AG08396 (cell line): ENCODE measurements at regions not wholly inside any gene's neighbourhood (a gene's known extent, or its start where the extent isn't known, plus 50 kb on each side); places are given as distances from the start of the nearest gene placed in this dataset.
A peak's percentile ranks its signal among the peaks of the same experiment; 100 is the strongest.
"Not testable (repeated sequence)": the region's sequence is repeated elsewhere in the genome, so short reads cannot be mapped to it uniquely, and the experiment has no call there.

Experiments used
- DNase-seq: peaks from one replicate; pipeline ENCODE4 v3.0.0; 2012; ENCODE audit warnings: low spot score, mixed read lengths

- DNase-seq: no peak
These were observed 306.4 kb upstream of the ZNF507 start for GRCh38 chr19:32038961-32039360.

- no peak for DNase-seq
These were observed 306.0 kb upstream of the ZNF507 start for GRCh38 chr19:32039440-32039839.

DNA sequence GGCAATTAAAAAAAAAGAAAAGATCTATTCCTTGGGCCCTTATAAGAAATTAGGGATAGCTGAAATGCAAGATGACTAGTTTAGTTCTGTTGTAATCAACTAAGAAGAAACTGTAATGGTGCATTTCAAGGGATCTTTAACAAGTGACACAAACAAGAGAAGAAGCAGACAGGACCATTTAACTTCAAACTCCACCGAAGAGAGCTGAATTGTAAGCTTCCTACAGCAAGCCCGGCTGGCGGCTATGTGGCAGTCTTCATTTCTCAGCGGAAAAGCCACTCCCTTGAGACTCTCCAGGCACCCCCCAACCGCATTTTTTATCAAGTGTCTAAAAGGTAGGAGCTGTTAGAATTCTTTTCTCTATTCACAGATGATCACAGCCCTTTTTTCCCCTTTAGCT is 305.2 kb upstream of the ZNF507 start:
- DNase-seq: no peak

- peak; percentile 54 for DNase-seq
These were observed 303.6 kb upstream of the ZNF507 start for GRCh38 chr19:32041681-32042292.

DNA sequence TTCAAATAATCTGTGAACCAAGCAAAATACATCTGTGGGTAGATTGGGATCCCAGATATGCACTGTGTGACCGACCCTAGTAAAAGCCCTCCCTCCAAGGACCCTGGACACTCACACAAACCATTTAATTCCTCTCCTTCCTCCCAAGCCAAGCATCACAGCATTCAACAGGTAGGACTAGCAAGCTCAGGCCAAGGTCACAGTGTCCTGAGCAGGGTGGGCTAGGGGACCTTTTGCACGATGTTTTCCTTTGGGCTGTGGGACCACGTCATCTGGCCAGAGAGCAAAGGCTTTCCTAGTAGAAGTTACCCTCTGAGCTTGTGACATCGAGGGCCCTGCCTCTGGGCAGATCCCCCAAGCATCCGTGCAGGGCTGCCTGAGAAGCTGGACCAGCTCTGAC is 297.6 kb upstream of the ZNF507 start:
- no peak for DNase-seq

DNA sequence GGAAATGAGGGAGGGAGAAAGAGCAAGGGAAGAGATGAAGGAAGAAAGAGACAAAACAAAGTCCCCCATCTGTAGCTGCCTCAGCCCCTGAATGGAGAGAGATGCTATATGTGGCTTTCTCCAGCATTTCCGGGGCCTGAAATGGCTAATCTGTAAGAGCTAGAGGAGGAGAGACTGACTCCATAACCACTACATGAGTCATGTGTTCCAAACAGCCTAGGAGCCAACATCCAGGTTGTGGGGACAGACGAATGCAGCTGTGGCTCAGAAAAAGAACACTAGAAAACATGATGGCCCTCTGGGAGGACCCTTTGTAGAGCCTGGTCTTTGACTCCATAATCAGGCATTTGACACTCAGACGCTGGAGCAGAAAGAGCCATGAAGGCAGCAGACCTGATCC is 292.0 kb upstream of the ZNF507 start:
- no peak for DNase-seq

DNA sequence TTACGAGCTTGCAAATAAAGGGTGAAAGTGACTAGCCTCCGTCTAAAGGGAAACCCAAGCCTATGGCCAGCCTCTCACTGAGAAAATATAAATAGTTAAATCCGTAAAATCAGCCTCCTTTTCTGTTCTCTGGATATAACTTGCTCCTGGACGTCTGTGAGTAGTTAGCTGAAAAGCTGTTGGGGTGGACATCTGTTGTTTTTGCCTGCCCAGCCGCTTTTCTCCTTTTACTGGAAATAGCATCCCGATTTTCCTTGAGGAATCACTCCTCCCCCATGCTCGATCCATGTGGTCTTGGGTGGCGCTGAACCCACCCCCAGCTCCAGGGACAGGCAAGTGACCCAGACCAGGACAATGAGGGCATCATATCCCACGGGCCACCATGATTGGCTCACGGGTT is 291.5 kb upstream of the ZNF507 start:
- no peak for DNase-seq

DNA sequence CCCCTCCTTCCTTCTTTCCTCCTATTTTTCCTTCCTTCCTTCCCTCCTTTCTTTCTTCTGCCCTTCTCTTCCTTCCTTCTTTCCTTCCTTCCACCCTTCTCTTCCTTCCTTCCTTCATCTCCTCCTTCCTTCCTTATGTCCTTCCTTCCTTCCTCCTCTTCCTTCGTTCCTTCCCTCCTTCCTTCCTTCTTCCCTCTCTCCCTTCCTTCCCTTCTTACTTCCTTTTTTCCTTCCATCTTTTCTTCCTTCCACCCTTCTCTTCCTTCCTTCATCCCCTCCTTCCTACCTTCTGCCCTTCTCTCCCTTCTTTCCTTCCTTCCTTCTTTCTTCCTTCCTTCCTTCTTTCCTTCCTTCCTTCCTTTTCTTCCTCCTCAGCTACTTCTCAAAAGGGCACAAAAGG is 287.3 kb upstream of the ZNF507 start:
- no peak for DNase-seq

DNA sequence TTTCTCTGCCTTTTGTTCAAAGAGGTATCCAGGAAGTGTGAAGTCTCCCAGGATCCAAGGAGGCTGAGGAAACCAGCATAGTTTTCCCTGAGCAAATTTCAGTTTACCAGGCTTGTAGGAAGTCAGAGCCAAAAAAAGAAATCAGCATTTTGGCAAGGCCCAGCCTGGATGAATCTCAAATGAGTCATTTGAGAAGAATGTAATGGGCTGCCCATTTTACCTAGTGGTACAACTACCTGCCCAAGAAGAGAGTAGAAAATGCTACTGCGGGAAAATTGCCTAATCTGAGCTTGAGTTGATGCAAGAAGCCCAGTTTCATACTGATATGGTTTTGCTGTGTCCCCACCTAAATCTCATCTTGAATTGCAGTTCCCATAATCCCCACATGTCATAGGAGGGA is 284.1 kb upstream of the ZNF507 start:
- no peak for DNase-seq

- no peak for DNase-seq
These were observed 281.8 kb upstream of the ZNF507 start for GRCh38 chr19:32063601-32064000.

GRCh38 chr19:32066056-32066455 is 279.4 kb upstream of the ZNF507 start:
- DNase-seq: no peak

DNA sequence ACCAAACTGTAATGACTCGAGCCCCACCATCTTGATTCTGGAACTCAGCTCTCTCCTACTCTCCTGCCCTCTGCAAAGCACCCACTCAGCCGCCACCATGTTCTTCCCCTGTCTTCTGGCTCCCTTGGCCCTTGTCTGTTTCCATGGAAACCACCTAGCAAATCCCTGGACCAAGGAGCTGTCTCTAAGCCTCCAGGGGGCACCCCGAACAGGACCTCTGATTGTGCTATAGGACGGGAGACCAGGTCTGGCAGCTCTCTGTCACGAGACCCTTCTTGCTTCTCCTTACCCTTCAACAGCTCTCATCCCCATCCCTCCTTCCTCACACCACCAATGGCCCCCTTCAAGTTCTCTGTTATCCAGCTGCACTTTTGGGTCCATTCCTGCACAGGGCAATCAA is 277.7 kb upstream of the ZNF507 start:
- no peak for DNase-seq

DNA sequence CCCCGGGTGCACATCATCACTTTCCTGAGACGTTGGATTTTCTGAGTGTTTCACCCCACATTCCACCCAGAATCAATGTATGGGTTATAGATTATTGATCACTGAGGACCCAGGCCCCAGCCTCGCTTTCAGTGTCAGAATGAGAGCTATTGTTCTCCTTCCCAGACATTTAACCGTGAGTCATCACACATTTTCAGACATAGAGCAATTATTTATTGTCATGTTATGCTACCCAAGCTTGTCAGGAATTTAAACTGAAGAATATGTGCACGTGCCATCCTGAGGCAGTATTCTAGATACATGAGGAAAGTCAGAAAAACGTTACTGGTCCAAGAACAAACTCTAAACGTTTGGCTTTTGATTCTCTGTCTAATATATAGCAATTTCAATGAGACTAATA is 276.6 kb upstream of the ZNF507 start:
- no peak for DNase-seq

DNA sequence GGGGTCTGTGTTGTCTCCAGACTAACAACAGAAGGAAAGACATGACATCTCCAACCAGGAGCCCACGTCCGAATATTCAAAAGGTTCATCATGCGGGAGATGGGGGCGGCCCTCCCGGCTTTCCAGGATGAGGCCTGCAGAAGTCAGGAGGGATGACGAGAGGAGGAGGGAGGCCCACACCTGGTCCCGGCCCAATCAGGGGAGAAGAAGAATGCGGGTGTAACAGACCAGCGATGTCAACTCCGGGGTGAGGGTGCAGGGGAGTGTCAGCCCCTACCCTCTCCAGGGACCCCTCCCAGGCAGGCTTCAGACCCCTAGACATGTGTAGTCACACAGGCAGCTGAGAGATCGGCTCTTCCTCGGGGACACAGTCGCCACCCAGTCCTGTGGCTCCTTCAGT is 275.3 kb upstream of the ZNF507 start:
- no peak for DNase-seq

GRCh38 chr19:32082028-32082427 is 263.4 kb upstream of the ZNF507 start:
- no peak for DNase-seq

DNA sequence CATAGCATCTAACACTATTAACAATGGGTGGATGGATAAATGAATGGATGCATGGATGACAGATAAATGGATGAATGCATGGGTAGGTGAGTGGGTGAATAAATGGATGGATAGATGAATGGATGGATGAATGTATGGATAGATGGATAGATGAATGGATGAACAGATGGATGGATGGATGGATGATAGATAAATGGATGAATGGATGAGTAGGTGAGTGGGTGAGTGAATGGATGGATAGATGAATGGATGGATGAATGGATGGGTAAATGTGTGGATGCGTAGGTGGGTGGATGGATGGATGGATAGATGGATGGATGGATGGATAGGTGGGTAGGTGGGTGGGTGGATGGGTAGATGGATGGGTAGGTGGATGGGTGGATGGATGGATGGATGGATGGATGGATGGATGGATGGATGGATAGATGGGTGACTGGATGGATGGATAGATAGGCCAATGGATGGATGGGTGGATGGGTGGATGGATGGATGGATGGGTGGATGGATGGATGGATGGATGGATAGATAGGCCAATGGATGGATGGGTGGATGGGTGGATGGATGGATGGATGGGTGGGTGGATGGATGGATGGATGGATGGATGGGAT is 260.6 kb upstream of the ZNF507 start:
- DNase-seq: not testable (repeated sequence)

- no peak for DNase-seq
These were observed 254.2 kb upstream of the ZNF507 start for GRCh38 chr19:32091241-32091640.

- no peak for DNase-seq
These were observed 248.4 kb upstream of the ZNF507 start for GRCh38 chr19:32097011-32097410.

- DNase-seq: no peak
These were observed 247.8 kb upstream of the ZNF507 start for GRCh38 chr19:32097620-32098019.

DNA sequence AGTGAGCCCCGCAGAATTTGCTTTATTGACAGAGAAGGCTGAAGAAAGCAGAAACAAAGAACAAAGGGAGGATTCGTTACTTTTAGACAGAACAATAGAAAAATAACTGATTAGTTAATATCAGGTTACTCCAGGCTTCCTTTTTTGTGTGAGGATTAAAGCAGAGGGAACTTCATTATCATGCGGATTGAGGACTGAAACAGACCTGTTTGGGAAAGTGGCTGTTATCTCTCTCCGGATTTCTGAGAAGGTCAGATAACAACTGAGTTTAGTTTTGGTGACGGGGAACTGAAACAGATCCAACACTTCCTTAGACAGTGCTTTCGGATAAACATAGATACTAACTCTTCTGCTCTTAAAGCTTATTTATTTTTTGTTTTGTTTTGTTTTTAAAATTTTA is 246.4 kb upstream of the ZNF507 start:
- no peak for DNase-seq

DNA sequence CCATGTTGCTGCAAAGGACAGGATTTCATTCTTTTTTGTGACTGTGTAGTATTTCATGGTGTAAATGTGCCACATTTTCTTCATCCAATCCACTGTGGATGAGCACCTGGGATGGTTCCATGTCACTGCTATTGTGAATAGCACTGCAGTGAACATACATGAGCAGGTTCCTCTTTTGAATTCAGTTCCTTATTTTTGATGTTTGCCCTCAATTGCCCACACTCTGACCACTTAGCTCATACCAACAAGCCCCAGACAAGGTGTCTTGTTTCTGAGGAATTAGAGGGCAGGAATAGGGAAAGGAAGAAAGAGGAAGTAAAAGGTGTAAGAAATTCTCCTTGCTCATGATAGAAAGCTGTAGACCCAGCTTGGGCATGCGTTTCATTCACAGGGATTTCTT is 244.2 kb upstream of the ZNF507 start:
- no peak for DNase-seq

DNA sequence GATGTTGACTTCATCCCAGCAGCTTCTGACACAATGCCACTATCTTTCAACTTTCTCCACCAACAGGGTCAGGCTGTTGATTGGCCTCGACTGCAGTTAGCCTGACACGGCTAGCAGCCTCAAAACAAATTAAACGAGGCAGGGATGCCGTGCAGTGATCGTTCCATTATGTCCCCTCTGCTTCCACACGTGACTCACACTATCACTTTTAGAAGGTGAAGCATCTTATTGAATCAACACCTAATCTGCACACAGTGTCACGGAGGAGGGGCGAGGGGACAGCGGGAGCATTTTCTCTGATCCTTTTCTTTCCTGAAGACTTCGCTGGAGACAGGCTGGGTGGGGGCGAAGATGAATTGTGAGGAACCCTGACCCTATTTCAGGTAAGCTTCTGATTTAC is 241.9 kb upstream of the ZNF507 start:
- DNase-seq: no peak

DNA sequence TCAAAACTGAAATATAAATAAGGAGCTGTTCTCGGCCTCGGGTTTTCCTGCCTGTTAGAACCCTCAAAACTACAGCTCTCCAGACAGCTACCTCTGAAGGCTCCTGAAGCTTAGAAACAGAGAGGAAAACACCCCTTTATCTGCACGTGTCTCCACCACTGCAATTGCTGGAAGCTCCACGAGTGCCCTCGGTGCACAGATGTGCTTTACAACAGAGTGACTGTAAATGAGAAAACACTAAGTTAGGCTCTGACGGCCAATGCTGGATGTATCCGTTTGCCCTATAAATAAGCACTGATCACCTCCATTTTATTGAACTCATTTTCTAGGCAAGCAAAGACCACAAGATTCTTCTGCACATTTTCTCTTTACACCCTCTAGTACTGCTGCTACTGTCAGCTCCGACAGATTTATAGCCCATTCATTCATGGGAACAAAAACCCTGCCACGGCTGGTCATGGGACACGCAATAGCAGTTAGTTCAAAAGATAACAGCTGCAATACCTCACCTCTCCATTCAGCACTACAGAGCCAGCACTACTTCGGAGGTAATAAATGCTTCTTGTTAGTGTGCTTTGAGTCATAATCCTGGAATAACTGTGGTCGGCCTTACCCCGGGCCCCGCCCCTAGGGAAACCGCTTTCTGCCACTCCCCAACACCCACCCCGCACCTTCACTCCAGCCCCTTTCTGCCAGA is 241.1 kb upstream of the ZNF507 start:
- DNase-seq: no peak

DNA sequence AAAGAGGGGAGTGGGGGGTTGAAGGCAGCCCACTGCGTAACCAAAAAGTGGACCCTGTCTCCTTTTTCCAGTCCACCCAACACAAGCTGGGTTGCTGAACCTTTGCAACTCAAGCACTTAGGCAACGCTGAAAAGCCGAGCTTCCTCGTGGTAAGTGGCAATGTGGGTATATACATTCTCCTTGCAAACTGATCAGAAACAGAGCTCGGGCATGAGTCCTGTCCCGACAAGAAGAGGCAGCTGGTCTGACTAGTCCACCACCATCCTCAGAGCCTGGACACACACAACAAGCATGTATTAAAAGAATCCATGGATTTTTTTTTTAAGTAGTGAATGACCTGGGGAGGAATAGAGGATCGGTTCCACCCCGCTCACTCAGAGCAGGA is 240.6 kb upstream of the ZNF507 start:
- no peak for DNase-seq
